Lower lobe of right lung (tissue), 2 donors: ENCODE measurements at regions not wholly inside any gene's neighbourhood (a gene's known extent, or its start where the extent isn't known, plus 50 kb on each side); places are given as distances from the start of the nearest gene placed in this dataset.

Source experiments
- ATAC-seq, 2 donors: fragments of 200-7000 bp; cut with Tn5 transposase; one replicate each; pipeline ENCODE4 v1.9.1; 2020 to 2022; ENCODE audit warnings: mild to moderate bottlenecking in 2 of 2, moderate library complexity in 2 of 2
- DNase-seq: peaks from one replicate; pipeline ENCODE4 v3.0.0-alpha.2; 2020
- H3K27ac ChIP-seq: fragments of 200-600 bp; one replicate; pipeline ENCODE4 v1.8.0; 2022
- H3K27me3 ChIP-seq: fragments of 200-600 bp; one replicate; pipeline ENCODE4 v1.8.0; 2022; ENCODE audit warnings: low read depth
- H3K36me3 ChIP-seq: fragments of 200-600 bp; one replicate; pipeline ENCODE4 v1.8.0; 2022; ENCODE audit warnings: mild to moderate bottlenecking
- H3K4me1 ChIP-seq: fragments of 200-600 bp; one replicate; pipeline ENCODE4 v1.8.0; 2022
- H3K4me3 ChIP-seq: fragments of 200-600 bp; one replicate; pipeline ENCODE4 v1.8.0; 2022; ENCODE audit warnings: mild to moderate bottlenecking
- H3K9me3 ChIP-seq: fragments of 200-600 bp; one replicate; pipeline ENCODE4 v1.8.0; 2022
- CTCF ChIP-seq: fragments of 200-600 bp; IDR thresholded peaks from one replicate; pipeline ENCODE4 v1.8.0; 2022; ENCODE audit warnings: antibody characterized with exemption, mild to moderate bottlenecking
- intact Hi-C: fragments of 100-400 bp; cut with DNase I; formaldehyde crosslinking; loops from one replicate; pipeline ENCODE4 v1.11.0; 2022
- donor health status: DM: no; HTN: yes; CAD: no; lungs with severe emphysema.

- DNase-seq (no peak), ATAC-seq (no peak)
- H3K27ac ChIP-seq, result no peak overlapping the region
- TF ChIP-seq CTCF, result no peak
- H3K27me3 ChIP-seq, result no peaks in the 10 kb centered on the region
- no peaks in the 10 kb centered on the region for H3K9me3 ChIP-seq
- no peak overlapping the region for H3K4me3 ChIP-seq
- H3K36me3 ChIP-seq, result no peaks in the 10 kb centered on the region
- H3K4me1 ChIP-seq, result no peaks in the 10 kb centered on the region
- intact Hi-C loops, result no loop called here
These were observed 830.6 kb upstream of the SEMA6A start for GRCh38 chr5:117405197-117405596.

GRCh38 chr5:117394506-117395157 is 820.0 kb upstream of the SEMA6A start:
- H3K4me3 ChIP-seq, result no peak overlapping the region
- no peak for ATAC-seq
- H3K36me3 ChIP-seq, result no peaks in the 10 kb centered on the region
- DNase-seq, result no peak
- TF ChIP-seq CTCF, result no peak
- no peaks in the 10 kb centered on the region for H3K4me1 ChIP-seq
- intact Hi-C loops, result no loop called here
- no peaks in the 10 kb centered on the region for H3K9me3 ChIP-seq
- no peaks in the 10 kb centered on the region for H3K27me3 ChIP-seq
- no peak overlapping the region for H3K27ac ChIP-seq

- Histone ChIP-seq H3K27ac (no peak overlapping the region), H3K36me3 (no peaks in the 10 kb centered on the region), H3K4me3 (no peak overlapping the region), H3K27me3 (no peaks in the 10 kb centered on the region), H3K4me1 (no peaks in the 10 kb centered on the region), H3K9me3 (no peaks in the 10 kb centered on the region)
- DNase-seq, result no peak
- intact Hi-C loops, result no loop called here
- no peak for ATAC-seq
- no peak for TF ChIP-seq CTCF
These were observed 818.5 kb upstream of the SEMA6A start for GRCh38 chr5:117393125-117393524.

GRCh38 chr5:117380316-117380715 is 805.7 kb upstream of the SEMA6A start:
- H3K36me3 ChIP-seq, result no peaks in the 10 kb centered on the region
- H3K9me3 ChIP-seq, result no peaks in the 10 kb centered on the region
- H3K4me3 ChIP-seq, result no peak overlapping the region
- TF ChIP-seq CTCF, result no peak
- DNase-seq (no peak), ATAC-seq (no peak)
- H3K27ac ChIP-seq, result no peak overlapping the region
- intact Hi-C loops, result no loop called here
- no peaks in the 10 kb centered on the region for H3K27me3 ChIP-seq
- no peaks in the 10 kb centered on the region for H3K4me1 ChIP-seq

- no peaks in the 10 kb centered on the region for H3K27me3 ChIP-seq
- no peak overlapping the region for H3K27ac ChIP-seq
- intact Hi-C loops, result no loop called here
- TF ChIP-seq CTCF, result no peak
- H3K36me3 ChIP-seq, result no peaks in the 10 kb centered on the region
- ATAC-seq, result no peak
- no peaks in the 10 kb centered on the region for H3K4me1 ChIP-seq
- H3K4me3 ChIP-seq, result no peak overlapping the region
- no peak for DNase-seq
- H3K9me3 ChIP-seq, result no peaks in the 10 kb centered on the region
These were observed 804.9 kb upstream of the SEMA6A start for GRCh38 chr5:117379521-117379920.
